Uterus (tissue), 3 donors: ENCODE measurements at regions not wholly inside any gene's neighbourhood (a gene's known extent, or its start where the extent isn't known, plus 50 kb on each side); places are given as distances from the start of the nearest gene placed in this dataset.

Source experiments
- DNase-seq, 2 donors: peaks; one replicate each; pipeline ENCODE4 v3.0.0-alpha.2; 2019 to 2020
- H3K27ac ChIP-seq, 2 donors: fragments of 200-600 bp; sonication (generic); 1 replicate in 1 of 2; 2 replicates in 1 of 2; pipeline ENCODE4 v1.5.1; 2016 to 2018
- H3K27me3 ChIP-seq, 2 donors: fragments of 200-600 bp; sonication (generic); one replicate each; pipeline ENCODE4 v1.5.1; 2018 to 2019; ENCODE audit warnings: control low read depth in 1 of 2
- H3K36me3 ChIP-seq, 2 donors: fragments of 200-600 bp; sonication (generic); one replicate each; pipeline ENCODE4 v1.5.1; 2019; ENCODE audit warnings: control low read depth in 1 of 2
- H3K4me1 ChIP-seq, 2 donors: fragments of 200-600 bp; sonication (generic); one replicate each; pipeline ENCODE4 v1.5.1; 2018 to 2019; ENCODE audit warnings: control low read depth in 1 of 2
- H3K4me3 ChIP-seq, 2 donors: fragments of 200-600 bp; sonication (generic); 1 replicate in 1 of 2; 2 replicates in 1 of 2; pipeline ENCODE4 v1.5.1; 2018 to 2019; ENCODE audit warnings: mild to moderate bottlenecking in 1 of 2
- H3K9me3 ChIP-seq, 2 donors: fragments of 200-600 bp; sonication (generic); one replicate each; pipeline ENCODE4 v1.5.1; 2019; ENCODE audit warnings: control low read depth in 1 of 2
- POLR2A ChIP-seq, 2 donors: fragments of 450-650 bp; IDR thresholded peaks; one replicate each; pipeline ENCODE4 v1.6.1; 2016; ENCODE audit warnings: antibody characterized with exemption in 2 of 2, mild to moderate bottlenecking in 1 of 2, moderate library complexity in 1 of 2
- intact Hi-C: fragments of 100-400 bp; cut with DNase I; formaldehyde crosslinking; loops from one replicate; pipeline ENCODE4 v1.15.1; 2023; ENCODE audit warnings: low total_unique reads
- TF ChIP-seq, protein P1 (sequence below), 4 experiments: fragments of 200-600 bp in 2 of 4; fragments of 450-650 bp in 2 of 4; sonication (generic) in 2 of 4; IDR thresholded peaks; one replicate each; pipeline ENCODE4 v1.5.1; 2016 to 2019; ENCODE audit warnings: antibody characterized with exemption in 4 of 4, mild to moderate bottlenecking in 2 of 4, moderate library complexity in 1 of 4
- donor health status: DM: yes; HTN: yes; CAD: no.

DNA sequence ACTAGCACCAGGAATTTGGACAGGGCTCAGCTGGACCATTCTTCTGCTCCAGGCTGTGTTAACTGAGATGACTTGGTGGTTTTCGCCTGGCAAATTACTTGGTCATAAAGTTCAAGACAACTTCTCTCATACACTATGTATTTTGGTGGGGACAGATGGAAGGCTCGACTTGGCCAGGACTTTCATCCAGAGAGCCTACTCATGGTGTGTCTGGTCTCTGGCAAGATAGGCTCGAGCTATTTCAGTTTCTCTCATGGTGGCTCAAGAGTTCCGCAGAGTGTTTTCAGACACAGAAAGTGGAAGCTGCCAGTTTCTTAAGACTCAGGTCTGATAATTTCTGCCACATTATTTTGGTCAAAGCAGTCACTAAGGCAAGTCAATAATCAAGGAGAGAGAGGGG lies 135.6 kb downstream of the IRX2 start:
- intact Hi-C loops, result no loop called here
- DNase-seq, result no peak
- TF ChIP-seq, protein P1, sequence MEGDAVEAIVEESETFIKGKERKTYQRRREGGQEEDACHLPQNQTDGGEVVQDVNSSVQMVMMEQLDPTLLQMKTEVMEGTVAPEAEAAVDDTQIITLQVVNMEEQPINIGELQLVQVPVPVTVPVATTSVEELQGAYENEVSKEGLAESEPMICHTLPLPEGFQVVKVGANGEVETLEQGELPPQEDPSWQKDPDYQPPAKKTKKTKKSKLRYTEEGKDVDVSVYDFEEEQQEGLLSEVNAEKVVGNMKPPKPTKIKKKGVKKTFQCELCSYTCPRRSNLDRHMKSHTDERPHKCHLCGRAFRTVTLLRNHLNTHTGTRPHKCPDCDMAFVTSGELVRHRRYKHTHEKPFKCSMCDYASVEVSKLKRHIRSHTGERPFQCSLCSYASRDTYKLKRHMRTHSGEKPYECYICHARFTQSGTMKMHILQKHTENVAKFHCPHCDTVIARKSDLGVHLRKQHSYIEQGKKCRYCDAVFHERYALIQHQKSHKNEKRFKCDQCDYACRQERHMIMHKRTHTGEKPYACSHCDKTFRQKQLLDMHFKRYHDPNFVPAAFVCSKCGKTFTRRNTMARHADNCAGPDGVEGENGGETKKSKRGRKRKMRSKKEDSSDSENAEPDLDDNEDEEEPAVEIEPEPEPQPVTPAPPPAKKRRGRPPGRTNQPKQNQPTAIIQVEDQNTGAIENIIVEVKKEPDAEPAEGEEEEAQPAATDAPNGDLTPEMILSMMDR (IDR thresholded peaks at IDR 0.05), result no peak
- no peak for TF ChIP-seq POLR2A (IDR thresholded peaks at IDR 0.05)
- H3K4me3 ChIP-seq, result no peak overlapping the region
- H3K9me3 ChIP-seq, result no peaks in the 10 kb centered on the region
- H3K4me1 ChIP-seq, result no peaks in the 10 kb centered on the region
- no peaks in the 10 kb centered on the region for H3K27me3 ChIP-seq
- H3K36me3 ChIP-seq, result no peaks in the 10 kb centered on the region
- no peak overlapping the region for H3K27ac ChIP-seq

DNA sequence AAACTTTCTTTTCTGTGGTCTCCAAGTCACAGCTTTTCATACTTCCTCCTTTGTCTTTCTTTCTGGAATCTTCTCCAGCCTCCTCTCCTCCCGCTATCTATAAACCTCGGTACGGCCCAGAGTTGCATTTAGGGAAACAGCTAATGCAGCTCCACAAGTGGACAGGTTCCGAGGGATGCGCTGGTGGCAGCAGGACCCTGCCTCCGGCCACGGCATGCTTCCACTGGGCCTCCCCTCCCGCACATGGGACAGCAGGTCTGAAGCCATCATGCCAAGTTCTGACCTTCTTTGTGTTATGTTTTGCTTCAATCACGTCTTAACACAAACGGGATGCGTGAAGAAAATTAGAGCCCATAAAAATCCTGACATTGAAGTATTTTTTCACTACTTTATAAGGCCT lies 136.9 kb downstream of the IRX2 start:
- no peak for DNase-seq
- Histone ChIP-seq H3K4me3 (no peak overlapping the region), H3K9me3 (no peaks in the 10 kb centered on the region), H3K36me3 (no peaks in the 10 kb centered on the region), H3K27me3 (no peaks in the 10 kb centered on the region), H3K27ac (no peak overlapping the region), H3K4me1 (no peaks in the 10 kb centered on the region)
- no peak for TF ChIP-seq POLR2A (IDR thresholded peaks at IDR 0.05)
- TF ChIP-seq, protein P1 (IDR thresholded peaks at IDR 0.05), result no peak
- intact Hi-C loops, result no loop called here

DNA sequence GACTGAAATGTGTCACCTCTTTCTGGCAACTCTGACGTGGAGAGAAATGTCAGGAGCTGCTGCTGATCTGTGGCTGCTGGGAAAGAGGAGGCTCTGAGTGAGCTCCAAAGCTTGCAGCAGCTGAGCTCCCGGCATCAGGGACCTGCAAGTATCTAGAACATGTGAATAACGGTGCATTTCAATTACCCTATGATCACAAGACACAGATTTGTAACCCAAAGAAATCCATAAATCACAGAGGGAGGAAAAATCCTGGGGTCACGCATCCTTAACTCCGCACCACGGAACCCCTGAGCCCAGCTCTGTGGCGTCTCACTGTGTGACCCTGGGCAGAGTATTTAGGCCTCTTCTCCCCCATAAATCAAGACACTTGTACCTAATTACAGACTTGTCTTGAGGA lies 139.8 kb downstream of the IRX2 start:
- no peaks in the 10 kb centered on the region for H3K4me1 ChIP-seq
- no peaks in the 10 kb centered on the region for H3K27me3 ChIP-seq
- no peaks in the 10 kb centered on the region for H3K9me3 ChIP-seq
- H3K4me3 ChIP-seq, result no peak overlapping the region
- no peak overlapping the region for H3K27ac ChIP-seq
- DNase-seq, result no peak
- intact Hi-C loops, result no loop called here
- H3K36me3 ChIP-seq, result no peaks in the 10 kb centered on the region
- TF ChIP-seq, protein P1 (IDR thresholded peaks at IDR 0.05), result no peak
- TF ChIP-seq POLR2A (IDR thresholded peaks at IDR 0.05), result no peak

DNA sequence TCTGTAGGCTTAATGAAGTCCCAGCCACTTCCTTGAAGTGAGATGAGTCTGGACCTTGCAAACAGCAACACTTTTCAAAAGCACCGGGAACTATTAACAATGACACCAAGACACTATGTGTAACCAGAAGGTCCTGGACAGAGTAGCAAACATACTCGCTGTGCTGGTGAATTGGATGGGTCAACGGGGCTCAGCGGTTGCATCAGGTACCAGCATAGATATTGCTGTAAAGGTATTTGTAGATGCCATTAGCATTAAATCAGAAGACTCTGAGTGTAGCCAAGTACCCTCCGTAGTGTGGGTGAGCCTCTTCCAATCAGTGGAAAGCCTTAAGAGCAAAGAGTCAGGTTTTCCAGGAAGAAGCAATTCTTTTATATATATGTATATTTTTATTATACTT lies 140.5 kb downstream of the IRX2 start:
- TF ChIP-seq, protein P1 (IDR thresholded peaks at IDR 0.05), result no peak
- TF ChIP-seq POLR2A (IDR thresholded peaks at IDR 0.05), result no peak
- no peaks in the 10 kb centered on the region for H3K27me3 ChIP-seq
- H3K4me3 ChIP-seq, result no peak overlapping the region
- no peaks in the 10 kb centered on the region for H3K36me3 ChIP-seq
- DNase-seq, result no peak
- no peaks in the 10 kb centered on the region for H3K9me3 ChIP-seq
- no peak overlapping the region for H3K27ac ChIP-seq
- H3K4me1 ChIP-seq, result no peaks in the 10 kb centered on the region
- intact Hi-C loops, result no loop called here

DNA sequence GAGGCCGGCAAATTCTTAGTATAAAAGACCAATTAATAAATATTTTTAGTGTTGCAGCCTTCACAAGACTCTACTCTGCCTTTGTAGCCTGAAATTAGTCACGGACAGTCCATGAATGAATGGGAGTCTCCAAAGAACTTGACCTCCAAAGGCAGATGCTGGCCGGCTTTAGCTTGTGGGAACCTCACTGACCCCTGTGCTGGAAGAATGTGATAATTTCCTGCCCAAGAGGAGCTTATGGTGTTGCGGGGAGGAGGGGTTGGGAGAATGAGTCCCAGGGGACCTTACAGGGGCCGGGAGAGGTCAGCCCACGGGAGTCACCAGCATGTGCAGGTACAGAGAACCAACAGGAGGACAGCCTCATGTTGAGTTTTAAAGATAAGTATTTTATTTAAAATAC lies 143.1 kb downstream of the IRX2 start:
- Histone ChIP-seq H3K27me3 (no peaks in the 10 kb centered on the region), H3K36me3 (no peaks in the 10 kb centered on the region), H3K9me3 (no peaks in the 10 kb centered on the region), H3K4me3 (no peak overlapping the region), H3K4me1 (no peaks in the 10 kb centered on the region), H3K27ac (no peak overlapping the region)
- intact Hi-C loops, result no loop called here
- TF ChIP-seq, protein P1 (IDR thresholded peaks at IDR 0.05), result no peak
- no peak for TF ChIP-seq POLR2A (IDR thresholded peaks at IDR 0.05)
- DNase-seq, result no peak
